Activated T-helper 17 cell treated with anti-CD3 and anti-CD28 coated beads, Interleukin-2, amount 50 U/mL, for 72 hours (primary cell): ENCODE measurements at regions not wholly inside any gene's neighbourhood (a gene's known extent, or its start where the extent isn't known, plus 50 kb on each side); places are given as distances from the start of the nearest gene placed in this dataset.
"Not testable (repeated sequence)": the region's sequence is repeated elsewhere in the genome, so short reads cannot be mapped to it uniquely, and the experiment has no call there.

ENCODE experiments used
- ATAC-seq: fragments of 150-1000 bp; cut with Tn5 transposase; replicated peaks from 2 replicates; pipeline ENCODE4 v1.10.0; 2021; ENCODE audit warnings: mild to moderate bottlenecking, moderate library complexity
- H3K27ac Mint-ChIP-seq: one replicate; pipeline ENCODE4 v1.8.0; 2022; ENCODE audit warnings: mixed read lengths
- H3K27me3 Mint-ChIP-seq: one replicate; pipeline ENCODE4 v1.8.0; 2022; ENCODE audit warnings: mixed read lengths
- H3K36me3 Mint-ChIP-seq: one replicate; pipeline ENCODE4 v1.8.0; 2022; ENCODE audit warnings: low read depth, mild to moderate bottlenecking, mixed read lengths
- H3K4me1 Mint-ChIP-seq: one replicate; pipeline ENCODE4 v1.8.0; 2022; ENCODE audit warnings: mixed read lengths
- H3K4me3 Mint-ChIP-seq: one replicate; pipeline ENCODE4 v1.8.0; 2022; ENCODE audit warnings: mild to moderate bottlenecking, mixed read lengths
- H3K9me3 Mint-ChIP-seq: one replicate; pipeline ENCODE4 v1.8.0; 2022; ENCODE audit warnings: mixed read lengths

DNA sequence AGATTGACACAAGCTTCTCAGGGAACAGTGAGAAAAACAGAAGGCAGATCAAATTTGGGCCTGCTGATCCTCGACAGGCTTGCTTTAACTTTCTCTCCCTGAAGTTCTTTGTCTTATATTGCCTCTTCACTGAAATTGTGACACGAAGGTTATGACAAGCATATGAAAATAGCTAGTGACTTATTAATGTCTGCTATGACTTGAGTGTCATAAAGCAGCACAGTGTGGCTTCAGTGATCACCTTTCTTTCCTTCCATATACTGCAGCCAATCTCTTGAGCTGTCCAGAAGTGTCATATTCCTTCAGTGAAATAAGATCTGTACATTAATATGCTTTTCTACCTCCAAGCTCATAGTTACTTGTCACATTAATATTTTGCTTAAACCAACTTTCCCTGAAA is 870.2 kb downstream of the C4orf33 start:
- H3K27ac Mint-ChIP-seq = no peak overlapping the region
- no peak overlapping the region for H3K4me3 Mint-ChIP-seq
- no peaks in the 10 kb centered on the region for H3K36me3 Mint-ChIP-seq
- H3K27me3 Mint-ChIP-seq = no peaks in the 10 kb centered on the region
- H3K4me1 Mint-ChIP-seq = no peaks in the 10 kb centered on the region
- H3K9me3 Mint-ChIP-seq = no peaks in the 10 kb centered on the region
- no peak for ATAC-seq

GRCh38 chr4:129968366-129968765 is 872.4 kb downstream of the C4orf33 start:
- no peak overlapping the region for H3K27ac Mint-ChIP-seq
- H3K4me3 Mint-ChIP-seq = no peak overlapping the region
- H3K36me3 Mint-ChIP-seq = no peaks in the 10 kb centered on the region
- no peaks in the 10 kb centered on the region for H3K27me3 Mint-ChIP-seq
- peaks cover 4% of the 10 kb centered on the region for H3K9me3 Mint-ChIP-seq
- ATAC-seq = no peak
- H3K4me1 Mint-ChIP-seq = no peaks in the 10 kb centered on the region

DNA sequence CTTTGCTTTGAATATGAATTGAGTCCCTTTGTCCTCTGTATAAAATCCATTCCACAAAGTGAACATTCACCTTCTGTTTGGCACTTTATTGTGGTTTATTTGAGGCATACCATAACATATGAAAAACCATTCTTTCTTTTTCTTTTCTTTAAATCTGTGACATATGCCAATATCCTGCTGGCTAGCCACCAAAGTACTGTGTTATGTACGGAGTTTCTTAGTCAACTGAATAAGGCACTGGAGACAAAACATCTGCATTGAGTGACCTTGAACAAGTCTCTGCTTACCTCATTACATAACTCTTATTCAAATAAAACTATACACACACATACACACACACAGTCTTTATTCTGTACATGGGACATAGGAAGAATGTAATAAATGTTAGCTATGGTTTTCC is 872.8 kb downstream of the C4orf33 start:
- H3K4me1 Mint-ChIP-seq = no peaks in the 10 kb centered on the region
- no peak overlapping the region for H3K4me3 Mint-ChIP-seq
- no peaks in the 10 kb centered on the region for H3K36me3 Mint-ChIP-seq
- no peak for ATAC-seq
- no peak overlapping the region for H3K27ac Mint-ChIP-seq
- peaks cover 4% of the 10 kb centered on the region for H3K9me3 Mint-ChIP-seq
- H3K27me3 Mint-ChIP-seq = no peaks in the 10 kb centered on the region

GRCh38 chr4:129970801-129971200 is 874.8 kb downstream of the C4orf33 start:
- H3K4me3 Mint-ChIP-seq = no peak overlapping the region
- H3K27me3 Mint-ChIP-seq = no peaks in the 10 kb centered on the region
- H3K4me1 Mint-ChIP-seq = no peaks in the 10 kb centered on the region
- ATAC-seq = no peak
- H3K36me3 Mint-ChIP-seq = no peaks in the 10 kb centered on the region
- peaks cover 4% of the 10 kb centered on the region for H3K9me3 Mint-ChIP-seq
- no peak overlapping the region for H3K27ac Mint-ChIP-seq

- Mint-ChIP-seq H3K27me3 (no peaks in the 10 kb centered on the region), H3K36me3 (no peaks in the 10 kb centered on the region), H3K27ac (no peak overlapping the region)
These were observed 875.5 kb downstream of the C4orf33 start for GRCh38 chr4:129971419-129971818.

GRCh38 chr4:129972257-129972656 is 876.3 kb downstream of the C4orf33 start:
- Mint-ChIP-seq H3K27me3 (no peaks in the 10 kb centered on the region), H3K27ac (no peak overlapping the region)

More at GRCh38 chr4:129971419-129971818, 875.5 kb downstream of the C4orf33 start:
- Mint-ChIP-seq H3K9me3 (peaks cover 4% of the 10 kb centered on the region), H3K4me1 (no peaks in the 10 kb centered on the region), H3K4me3 (no peak overlapping the region)
- no peak for ATAC-seq

GRCh38 chr4:129974730-129975129 is 878.8 kb downstream of the C4orf33 start:
- H3K4me1 Mint-ChIP-seq = no peaks in the 10 kb centered on the region
- ATAC-seq = no peak

More at GRCh38 chr4:129972257-129972656, 876.3 kb downstream of the C4orf33 start:
- H3K9me3 Mint-ChIP-seq = peaks cover 4% of the 10 kb centered on the region
- ATAC-seq = no peak
- H3K4me3 Mint-ChIP-seq = no peak overlapping the region
- H3K36me3 Mint-ChIP-seq = no peaks in the 10 kb centered on the region
- H3K4me1 Mint-ChIP-seq = no peaks in the 10 kb centered on the region

DNA sequence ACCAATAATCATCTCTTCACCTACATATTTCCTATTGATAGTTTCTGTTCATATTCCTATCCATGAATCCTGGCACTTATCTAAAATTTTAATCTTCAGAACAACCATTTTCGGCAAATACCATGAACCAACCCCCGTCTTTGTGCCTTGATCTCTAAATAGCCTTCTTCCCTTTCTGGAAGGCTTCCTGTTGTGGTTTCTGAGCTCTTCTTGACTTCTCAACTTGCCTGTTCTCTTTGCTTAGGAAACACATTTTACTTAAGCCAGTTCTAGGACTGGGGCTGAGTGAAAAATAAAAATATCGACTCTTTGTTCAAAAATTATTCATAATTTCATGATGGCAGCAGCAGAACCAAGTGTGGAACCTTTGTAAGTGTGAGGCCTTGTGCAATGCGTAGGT is 882.4 kb downstream of the C4orf33 start:
- Mint-ChIP-seq H3K4me1 (no peaks in the 10 kb centered on the region), H3K36me3 (no peaks in the 10 kb centered on the region), H3K27me3 (no peaks in the 10 kb centered on the region), H3K27ac (no peak overlapping the region), H3K9me3 (peaks cover 3% of the 10 kb centered on the region), H3K4me3 (no peak overlapping the region)
- no peak for ATAC-seq

More at GRCh38 chr4:129974730-129975129, 878.8 kb downstream of the C4orf33 start:
- no peaks in the 10 kb centered on the region for H3K27me3 Mint-ChIP-seq
- H3K4me3 Mint-ChIP-seq = no peak overlapping the region
- H3K9me3 Mint-ChIP-seq = peaks cover 7% of the 10 kb centered on the region
- no peak overlapping the region for H3K27ac Mint-ChIP-seq
- H3K36me3 Mint-ChIP-seq = no peaks in the 10 kb centered on the region

DNA sequence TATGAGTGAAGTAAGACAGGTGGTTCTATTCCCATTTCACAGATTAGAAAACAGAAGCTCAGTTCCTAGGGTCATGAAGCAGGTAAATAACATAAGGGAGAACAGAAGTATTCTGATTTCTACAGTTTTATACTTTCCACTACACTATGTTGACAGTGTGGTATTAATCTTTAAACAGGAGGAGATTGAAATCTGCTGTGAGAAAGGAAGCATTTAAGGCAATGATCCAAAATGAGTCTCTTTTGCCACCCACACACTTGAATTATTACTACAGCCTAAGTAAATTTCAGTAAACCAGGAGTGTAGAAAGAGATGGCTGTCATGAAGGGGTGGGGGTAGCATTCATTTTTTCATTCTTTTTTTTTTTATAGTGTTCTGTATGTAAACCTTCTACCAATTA is 893.0 kb downstream of the C4orf33 start:
- no peak overlapping the region for H3K27ac Mint-ChIP-seq
- peaks cover 7% of the 10 kb centered on the region for H3K9me3 Mint-ChIP-seq
- no peak for ATAC-seq
- H3K27me3 Mint-ChIP-seq = no peaks in the 10 kb centered on the region
- H3K4me1 Mint-ChIP-seq = no peaks in the 10 kb centered on the region
- no peak overlapping the region for H3K4me3 Mint-ChIP-seq
- no peaks in the 10 kb centered on the region for H3K36me3 Mint-ChIP-seq

GRCh38 chr4:129994715-129995114 is 898.8 kb downstream of the C4orf33 start:
- H3K9me3 Mint-ChIP-seq = peaks cover 8% of the 10 kb centered on the region
- ATAC-seq = no peak
- no peaks in the 10 kb centered on the region for H3K27me3 Mint-ChIP-seq
- no peak overlapping the region for H3K27ac Mint-ChIP-seq
- no peak overlapping the region for H3K4me3 Mint-ChIP-seq
- no peaks in the 10 kb centered on the region for H3K36me3 Mint-ChIP-seq
- H3K4me1 Mint-ChIP-seq = no peaks in the 10 kb centered on the region

DNA sequence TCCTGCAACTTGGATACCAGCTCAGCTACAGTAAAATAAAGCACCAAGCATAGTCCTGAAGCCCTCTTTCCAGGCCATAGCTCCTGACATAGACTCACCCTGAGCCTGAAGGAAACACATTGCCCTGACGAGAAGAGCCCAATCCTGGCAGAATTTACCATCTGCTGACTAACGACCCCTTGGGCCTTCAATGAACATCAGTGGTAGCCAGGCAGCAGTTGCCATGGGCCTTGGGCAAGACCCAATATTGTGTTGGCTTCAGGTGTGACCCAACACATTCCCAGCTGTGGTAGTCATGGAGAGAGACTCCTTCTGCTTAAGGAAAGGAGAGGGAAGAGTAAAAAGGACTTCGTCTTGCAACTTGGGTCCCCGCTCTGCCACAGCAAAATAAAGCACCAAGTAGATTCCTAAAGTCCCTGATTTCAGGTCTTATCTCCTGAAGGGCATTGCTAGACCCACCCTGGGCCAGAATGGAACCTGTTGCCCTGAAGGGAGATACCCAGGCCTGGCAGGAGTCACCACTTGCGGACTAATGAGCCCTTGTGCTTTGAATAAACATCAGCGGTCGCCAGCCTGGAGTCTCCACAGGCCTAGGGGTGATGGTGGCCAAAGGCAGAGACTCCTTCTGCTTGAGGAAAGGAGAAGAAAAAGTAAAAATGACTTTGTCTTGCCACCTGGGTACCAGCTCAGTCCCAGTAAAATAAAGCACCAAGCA is 902.6 kb downstream of the C4orf33 start:
- Mint-ChIP-seq H3K4me3 (no peak overlapping the region), H3K27ac (no peak overlapping the region), H3K27me3 (no peaks in the 10 kb centered on the region), H3K36me3 (no peaks in the 10 kb centered on the region), H3K9me3 (peaks cover 11% of the 10 kb centered on the region), H3K4me1 (no peaks in the 10 kb centered on the region)
- no peak for ATAC-seq

DNA sequence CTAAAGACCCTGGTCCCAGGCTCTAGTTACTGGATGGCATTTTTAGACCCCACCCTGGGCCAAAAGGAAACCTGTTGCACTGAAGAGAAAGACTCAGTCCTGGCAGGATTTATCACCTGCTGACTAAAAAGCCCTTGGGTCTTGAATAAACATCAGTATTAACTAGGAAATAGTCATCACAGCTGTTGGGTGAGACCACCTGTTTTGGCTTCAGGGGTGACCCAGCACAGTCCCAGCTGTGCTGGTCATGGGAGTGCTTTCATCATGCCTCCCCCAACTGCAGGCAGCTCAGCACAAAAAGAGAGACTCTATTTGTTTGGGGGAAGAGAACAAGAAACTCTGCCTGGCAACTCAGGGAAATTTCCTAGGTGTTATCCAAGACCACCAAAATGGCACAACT is 903.2 kb downstream of the C4orf33 start:
- H3K36me3 Mint-ChIP-seq = no peaks in the 10 kb centered on the region
- no peak for ATAC-seq
- no peak overlapping the region for H3K27ac Mint-ChIP-seq

DNA sequence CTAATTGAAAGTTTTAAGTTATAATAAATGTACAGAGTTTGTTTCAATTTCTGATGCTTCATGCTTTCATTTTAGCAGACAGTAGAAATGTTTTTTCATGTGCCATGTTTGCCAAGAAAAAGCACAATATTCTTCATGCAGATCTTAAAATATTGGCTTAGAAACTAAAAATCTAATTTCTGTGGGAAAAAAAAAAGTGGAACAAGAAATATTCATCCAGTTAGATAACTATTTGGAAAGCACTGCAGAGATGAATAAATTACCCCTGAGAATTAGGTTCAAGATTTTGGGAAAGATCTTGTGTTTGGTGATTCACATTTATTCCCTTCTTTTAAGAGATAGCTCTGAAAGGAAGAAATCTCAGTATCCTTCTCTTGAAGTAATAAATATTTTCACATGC is 912.5 kb downstream of the C4orf33 start:
- no peak overlapping the region for H3K4me3 Mint-ChIP-seq
- H3K9me3 Mint-ChIP-seq = no peaks in the 10 kb centered on the region
- H3K27me3 Mint-ChIP-seq = no peaks in the 10 kb centered on the region
- no peak overlapping the region for H3K27ac Mint-ChIP-seq
- no peak for ATAC-seq
- H3K36me3 Mint-ChIP-seq = no peaks in the 10 kb centered on the region
- no peaks in the 10 kb centered on the region for H3K4me1 Mint-ChIP-seq

More for the DNA sequence above, 903.2 kb downstream of the C4orf33 start:
- Mint-ChIP-seq H3K4me3 (no peak overlapping the region), H3K9me3 (peaks cover 11% of the 10 kb centered on the region), H3K4me1 (no peaks in the 10 kb centered on the region), H3K27me3 (no peaks in the 10 kb centered on the region)

- H3K4me3 Mint-ChIP-seq, H3K27me3 Mint-ChIP-seq, H3K4me1 Mint-ChIP-seq, ATAC-seq, H3K27ac Mint-ChIP-seq, H3K36me3 Mint-ChIP-seq, H3K9me3 Mint-ChIP-seq: not testable (repeated sequence)
These were observed 916.9 kb downstream of the C4orf33 start for GRCh38 chr4:130012806-130013205.

DNA sequence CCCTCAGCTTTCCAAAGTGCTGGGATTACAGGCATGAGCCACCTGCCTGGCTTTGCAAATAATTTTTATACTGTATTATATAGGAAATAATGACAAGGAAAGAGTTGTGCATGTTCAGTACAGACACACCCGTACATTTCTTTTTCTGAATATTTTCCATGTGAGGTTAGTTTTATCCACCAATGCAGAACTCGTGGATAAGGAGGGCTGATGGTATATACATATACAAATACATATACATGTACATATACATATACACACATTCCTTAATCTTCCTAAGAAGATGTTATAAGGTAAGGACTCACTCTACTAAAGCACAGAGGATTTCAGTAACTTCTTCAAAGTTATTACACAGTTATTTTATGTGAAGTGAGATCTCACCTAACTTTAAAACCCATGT is 925.8 kb downstream of the C4orf33 start:
- Mint-ChIP-seq H3K27me3 (no peaks in the 10 kb centered on the region), H3K9me3 (no peaks in the 10 kb centered on the region), H3K4me3 (no peak overlapping the region), H3K36me3 (no peaks in the 10 kb centered on the region), H3K27ac (no peak overlapping the region), H3K4me1 (no peaks in the 10 kb centered on the region)
- no peak for ATAC-seq

DNA sequence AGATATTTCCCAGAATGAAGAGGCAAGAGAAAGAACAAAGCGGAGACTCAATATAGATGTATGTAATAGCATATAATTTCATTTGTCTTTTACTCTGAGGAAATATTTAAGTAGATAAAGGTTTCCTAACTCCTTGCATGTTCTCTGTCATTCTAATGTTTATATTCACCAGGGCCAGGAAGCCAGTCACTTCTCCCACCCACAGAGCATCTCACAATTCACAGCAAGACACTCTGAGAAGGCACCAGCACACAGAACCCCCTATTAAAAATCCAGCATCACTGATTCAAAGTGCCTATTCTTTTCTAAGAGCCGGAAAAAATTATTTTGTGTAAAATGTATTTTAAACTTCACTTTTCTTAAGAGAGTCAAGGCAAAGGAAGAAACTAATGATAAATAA is 927.1 kb downstream of the C4orf33 start:
- ATAC-seq = no peak
- no peak overlapping the region for H3K4me3 Mint-ChIP-seq
- H3K36me3 Mint-ChIP-seq = no peaks in the 10 kb centered on the region
- no peak overlapping the region for H3K27ac Mint-ChIP-seq
- no peaks in the 10 kb centered on the region for H3K27me3 Mint-ChIP-seq
- no peaks in the 10 kb centered on the region for H3K4me1 Mint-ChIP-seq
- H3K9me3 Mint-ChIP-seq = no peaks in the 10 kb centered on the region
